ENCODE measurements at regions not wholly inside any gene's neighbourhood (a gene's known extent, or its start where the extent isn't known, plus 50 kb on each side); places are given as distances from the start of the nearest gene placed in this dataset.

GRCh38 chr2:113829270-113829669, 60.6 kb upstream of the ACTR3 start:
- ChIA-PET POLR2A (ENCODE audit: unreplicated experiment) (no interaction called here), CTCF (no interaction called here)
- H3K79me2 ChIP-seq (ENCODE audit: low read length): no peaks in the 10 kb centered on the region
- H2AFZ ChIP-seq (ENCODE audit: low read length): no peak overlapping the region
- no peaks in the 10 kb centered on the region for H3K9me2 ChIP-seq (replicated peaks; ENCODE audit: low read length)
- TF ChIP-seq CTCF (conservative IDR thresholded peaks at IDR 0.05; ENCODE audit: low read depth, low read length) (no peak), EZH2phosphoT487 (IDR thresholded peaks at IDR 0.05; ENCODE audit: borderline replicate concordance, low read length) (no peak), EZH2 (IDR thresholded peaks at IDR 0.05; ENCODE audit: low read length, unreplicated experiment) (no peak)
- H3K4me2 ChIP-seq (ENCODE audit: low read length): no peak overlapping the region
- no peak overlapping the region for H3K4me3 ChIP-seq (ENCODE audit: low read length)
- no peaks in the 10 kb centered on the region for H3K36me3 ChIP-seq (ENCODE audit: low read depth, low read length)
- no peak overlapping the region for H3K27ac ChIP-seq (ENCODE audit: low read length)
- H3F3A ChIP-seq (ENCODE audit: low read length, unreplicated experiment): no peaks in the 10 kb centered on the region
- BruUV-seq (replicated peaks): no TSS peak
- no peaks in the 10 kb centered on the region for H3K27me3 ChIP-seq (ENCODE audit: low read length)
- no peak for DNase-seq
- H3K9ac ChIP-seq (ENCODE audit: low read length): no peak overlapping the region
- intact Hi-C loops (cut with micrococcal nuclease): no loop called here
- H3K9me3 ChIP-seq (ENCODE audit: low read length): no peaks in the 10 kb centered on the region
- H3K4me1 ChIP-seq (ENCODE audit: insufficient read depth, low read length): peaks cover 9% of the 10 kb centered on the region
- no peak for ATAC-seq
- no peaks in the 10 kb centered on the region for H4K20me1 ChIP-seq (ENCODE audit: low read length)

- intact Hi-C loops (cut with micrococcal nuclease): no loop called here
- no TSS peak for BruUV-seq (replicated peaks)
- Histone ChIP-seq H3K27me3 (ENCODE audit: low read length) (no peaks in the 10 kb centered on the region), H3K36me3 (ENCODE audit: low read depth, low read length) (no peaks in the 10 kb centered on the region), H3K9me3 (ENCODE audit: low read length) (no peaks in the 10 kb centered on the region), H3K79me2 (ENCODE audit: low read length) (no peaks in the 10 kb centered on the region), H3K9ac (ENCODE audit: low read length) (no peak overlapping the region), H2AFZ (ENCODE audit: low read length) (no peak overlapping the region), H3F3A (ENCODE audit: low read length, unreplicated experiment) (no peaks in the 10 kb centered on the region), H3K27ac (ENCODE audit: low read length) (no peak overlapping the region), H3K4me3 (ENCODE audit: low read length) (no peak overlapping the region), H3K4me1 (ENCODE audit: insufficient read depth, low read length) (peaks cover 9% of the 10 kb centered on the region), H3K4me2 (ENCODE audit: low read length) (no peak overlapping the region), H3K9me2 (replicated peaks; ENCODE audit: low read length) (no peaks in the 10 kb centered on the region), H4K20me1 (ENCODE audit: low read length) (no peaks in the 10 kb centered on the region)
- no peak for DNase-seq
- ATAC-seq: no peak
- ChIA-PET POLR2A (ENCODE audit: unreplicated experiment) (no interaction called here), CTCF (no interaction called here)
- no peak for TF ChIP-seq EZH2 (IDR thresholded peaks at IDR 0.05; ENCODE audit: low read length, unreplicated experiment)
- TF ChIP-seq EZH2phosphoT487 (IDR thresholded peaks at IDR 0.05; ENCODE audit: borderline replicate concordance, low read length): no peak
- no peak for TF ChIP-seq CTCF (conservative IDR thresholded peaks at IDR 0.05; ENCODE audit: low read depth, low read length)
Observed at GRCh38 chr2:113828049-113828742, 61.7 kb upstream of the ACTR3 start.

- CTCF ChIA-PET: no interaction called here
- Histone ChIP-seq H3K9me2 (replicated peaks; ENCODE audit: low read length) (no peaks in the 10 kb centered on the region), H3K27me3 (ENCODE audit: low read length) (no peaks in the 10 kb centered on the region), H3F3A (ENCODE audit: low read length, unreplicated experiment) (no peaks in the 10 kb centered on the region), H3K27ac (ENCODE audit: low read length) (no peak overlapping the region), H3K4me1 (ENCODE audit: insufficient read depth, low read length) (peaks cover 9% of the 10 kb centered on the region), H3K36me3 (ENCODE audit: low read depth, low read length) (no peaks in the 10 kb centered on the region), H4K20me1 (ENCODE audit: low read length) (no peaks in the 10 kb centered on the region), H3K4me3 (ENCODE audit: low read length) (no peak overlapping the region), H3K4me2 (ENCODE audit: low read length) (no peak overlapping the region), H3K9ac (ENCODE audit: low read length) (no peak overlapping the region), H3K79me2 (ENCODE audit: low read length) (no peaks in the 10 kb centered on the region), H3K9me3 (ENCODE audit: low read length) (no peaks in the 10 kb centered on the region), H2AFZ (ENCODE audit: low read length) (no peak overlapping the region)
- no TSS peak for BruUV-seq (replicated peaks)
- no peak for TF ChIP-seq EZH2phosphoT487 (IDR thresholded peaks at IDR 0.05; ENCODE audit: borderline replicate concordance, low read length)
- no peak for TF ChIP-seq CTCF (conservative IDR thresholded peaks at IDR 0.05; ENCODE audit: low read depth, low read length)
- no peak for TF ChIP-seq EZH2 (IDR thresholded peaks at IDR 0.05; ENCODE audit: low read length, unreplicated experiment)
- POLR2A ChIA-PET (ENCODE audit: unreplicated experiment): no interaction called here
- DNase-seq (no peak), ATAC-seq (no peak)
- intact Hi-C loops (cut with micrococcal nuclease): no loop called here
Observed at GRCh38 chr2:113827426-113827825, 62.5 kb upstream of the ACTR3 start.

Measured in PC-3 (cell line).